Esophagus muscularis mucosa (tissue), 4 donors: ENCODE measurements at regions not wholly inside any gene's neighbourhood (a gene's known extent, or its start where the extent isn't known, plus 50 kb on each side); places are given as distances from the start of the nearest gene placed in this dataset.

Experiments used
- DNase-seq: peaks from one replicate; pipeline ENCODE4 v3.0.0-alpha.2; 2017; ENCODE audit errors: extremely low spot score
- H3K27ac ChIP-seq, 4 donors: fragments of 200-600 bp; sonication (generic); replicated peaks in 1 of 4; 1 replicate in 3 of 4; 2 replicates in 1 of 4; pipeline ENCODE4 v1.5.1; 2016 to 2019; ENCODE audit warnings: mild to moderate bottlenecking in 1 of 4
- H3K27me3 ChIP-seq, 4 donors: fragments of 200-600 bp; sonication (generic); one replicate each; pipeline versions ENCODE4 v1.5.1 to v1.6.0; 2016 to 2019
- H3K36me3 ChIP-seq, 4 donors: fragments of 200-600 bp; sonication (generic); one replicate each; pipeline ENCODE4 v1.5.1; 2016 to 2019
- H3K4me1 ChIP-seq, 4 donors: fragments of 200-600 bp; sonication (generic); one replicate each; pipeline ENCODE4 v1.5.1; 2016 to 2019
- H3K4me3 ChIP-seq, 4 donors: fragments of 200-600 bp; sonication (generic); 1 replicate in 2 of 4; 2 replicates in 2 of 4; pipeline ENCODE4 v1.5.1; 2016 to 2019; ENCODE audit warnings: mild to moderate bottlenecking in 4 of 4, moderate library complexity in 1 of 4
- H3K9me3 ChIP-seq, 4 donors: fragments of 200-600 bp; sonication (generic); 1 replicate in 3 of 4; 2 replicates in 1 of 4; pipeline ENCODE4 v1.5.1; 2016 to 2019
- CTCF ChIP-seq, 3 experiments: fragments of 200-600 bp in 2 of 3; fragments of 450-650 bp in 1 of 3; sonication (generic) in 2 of 3; IDR thresholded peaks; one replicate each; pipeline ENCODE4 v1.5.1; 2017 to 2019; ENCODE audit warnings: antibody characterized with exemption in 3 of 3, mild to moderate bottlenecking in 2 of 3, moderate library complexity in 1 of 3
- EP300 ChIP-seq: sonication (generic); formaldehyde crosslinking; IDR thresholded peaks from one replicate; pipeline ENCODE4 v1.6.1; 2017; ENCODE audit warnings: antibody characterized with exemption
- POLR2A ChIP-seq: fragments of 450-650 bp; IDR thresholded peaks from one replicate; pipeline ENCODE4 v1.6.1; 2017; ENCODE audit warnings: antibody characterized with exemption, moderate library complexity, mild to moderate bottlenecking, low read depth
- POLR2AphosphoS5 ChIP-seq, 2 donors: sonication (generic); formaldehyde crosslinking; IDR thresholded peaks; one replicate each; pipeline ENCODE4 v1.6.1; 2017; ENCODE audit warnings: antibody characterized with exemption in 2 of 2
- WGBS: methylation state at CpG from one replicate; pipeline ENCODE4 v1.1.5; 2018; 5-methylcytosine and 5-hydroxymethylcytosine counted together
- intact Hi-C: fragments of 100-400 bp; cut with DNase I; formaldehyde crosslinking; loops from one replicate; pipeline ENCODE4 v1.15.1; 2023

GRCh38 chr4:97493815-97494518 is 649.3 kb downstream of the STPG2 start:
- no peak overlapping the region for H3K27ac ChIP-seq
- DNase-seq, result no peak
- H3K4me1 ChIP-seq, result no peaks in the 10 kb centered on the region
- 34% methylated on average over 1 of the region's 1 CpG for WGBS
- no peaks in the 10 kb centered on the region for H3K9me3 ChIP-seq
- no peaks in the 10 kb centered on the region for H3K27me3 ChIP-seq
- intact Hi-C loops, result no loop called here
- no peak for TF ChIP-seq POLR2A
- TF ChIP-seq POLR2AphosphoS5 (IDR thresholded peaks at IDR 0.05), result no peak
- TF ChIP-seq EP300, result no peak
- no peak for TF ChIP-seq CTCF (IDR thresholded peaks at IDR 0.05)
- H3K4me3 ChIP-seq, result no peak overlapping the region
- no peaks in the 10 kb centered on the region for H3K36me3 ChIP-seq

GRCh38 chr4:97496298-97496873 is 646.9 kb downstream of the STPG2 start:
- TF ChIP-seq POLR2AphosphoS5 (IDR thresholded peaks at IDR 0.05) (no peak), POLR2A (no peak), EP300 (no peak)
- WGBS, result 40% methylated on average over 3 of the region's 3 CpGs
- no peak for DNase-seq
- intact Hi-C loops, result no loop called here
- Histone ChIP-seq H3K4me1 (no peaks in the 10 kb centered on the region), H3K27me3 (no peaks in the 10 kb centered on the region), H3K9me3 (no peaks in the 10 kb centered on the region), H3K36me3 (no peaks in the 10 kb centered on the region), H3K4me3 (no peak overlapping the region), H3K27ac (no peak overlapping the region)

GRCh38 chr4:97498875-97499274 is 644.4 kb downstream of the STPG2 start:
- 78% methylated on average over 3 of the region's 3 CpGs for whole genome bisulfite sequencing
- H3K9me3 ChIP-seq, result no peaks in the 10 kb centered on the region
- H3K27ac ChIP-seq, result no peak overlapping the region
- intact Hi-C loops, result no loop called here
- H3K27me3 ChIP-seq, result no peaks in the 10 kb centered on the region
- TF ChIP-seq EP300 (no peak), POLR2A (no peak), CTCF (IDR thresholded peaks at IDR 0.05) (no peak), POLR2AphosphoS5 (IDR thresholded peaks at IDR 0.05) (no peak)
- no peaks in the 10 kb centered on the region for H3K4me1 ChIP-seq
- DNase-seq, result no peak
- no peaks in the 10 kb centered on the region for H3K36me3 ChIP-seq
- H3K4me3 ChIP-seq, result no peak overlapping the region

GRCh38 chr4:97500423-97500822 is 642.9 kb downstream of the STPG2 start:
- Histone ChIP-seq H3K27ac (no peak overlapping the region), H3K36me3 (no peaks in the 10 kb centered on the region), H3K27me3 (no peaks in the 10 kb centered on the region), H3K4me1 (no peaks in the 10 kb centered on the region), H3K4me3 (no peak overlapping the region), H3K9me3 (no peaks in the 10 kb centered on the region)
- DNase-seq, result no peak
- intact Hi-C loops, result no loop called here
- TF ChIP-seq POLR2AphosphoS5 (IDR thresholded peaks at IDR 0.05) (no peak), EP300 (no peak), CTCF (IDR thresholded peaks at IDR 0.05) (no peak), POLR2A (no peak)
- 97% methylated on average over 2 of the region's 2 CpGs for WGBS

GRCh38 chr4:97504713-97505112 is 638.6 kb downstream of the STPG2 start:
- Histone ChIP-seq H3K4me1 (no peaks in the 10 kb centered on the region), H3K9me3 (no peaks in the 10 kb centered on the region), H3K4me3 (no peak overlapping the region), H3K27me3 (no peaks in the 10 kb centered on the region), H3K27ac (no peak overlapping the region), H3K36me3 (no peaks in the 10 kb centered on the region)
- intact Hi-C loops, result no loop called here
- no peak for DNase-seq
- TF ChIP-seq POLR2AphosphoS5 (IDR thresholded peaks at IDR 0.05) (no peak), CTCF (IDR thresholded peaks at IDR 0.05) (no peak)
